ENCODE measurements at regions not wholly inside any gene's neighbourhood (a gene's known extent, or its start where the extent isn't known, plus 50 kb on each side); places are given as distances from the start of the nearest gene placed in this dataset.
"Not testable (repeated sequence)": the region's sequence is repeated elsewhere in the genome, so short reads cannot be mapped to it uniquely, and the experiment has no call there.

- Histone ChIP-seq H3K9me3 (replicated peaks; ENCODE audit: insufficient read depth, low read length) (no peaks in the 10 kb centered on the region), H3K9me2 (replicated peaks; ENCODE audit: insufficient read depth, low read length) (no peaks in the 10 kb centered on the region), H3K36me3 (replicated peaks; ENCODE audit: insufficient read depth, low read length) (no peaks in the 10 kb centered on the region), H3K27me3 (replicated peaks; ENCODE audit: insufficient read depth, low read length) (no peaks in the 10 kb centered on the region), H3K4me1 (ENCODE audit: low read length) (peaks cover 25% of the 10 kb centered on the region), H3K4me3 (ENCODE audit: low read length) (no peak overlapping the region), H3F3A (ENCODE audit: insufficient read depth, low read length) (peaks cover 16% of the 10 kb centered on the region), H3K27ac (ENCODE audit: low read length) (no peak overlapping the region), H2AFZ (ENCODE audit: low read length) (no peak overlapping the region), H3K9ac (ENCODE audit: low read length) (no peak overlapping the region), H3K4me2 (ENCODE audit: low read depth, low read length) (no peak overlapping the region), H3K79me2 (ENCODE audit: low read length) (no peaks in the 10 kb centered on the region), H4K20me1 (ENCODE audit: insufficient read depth, low read length) (no peaks in the 10 kb centered on the region)
- TF ChIP-seq EZH2 (optimal IDR thresholded peaks at IDR 0.05; ENCODE audit: low read depth, low read length) (no peak), CTCF (IDR thresholded peaks at IDR 0.05; ENCODE audit: low read length) (no peak), EZH2phosphoT487 (IDR thresholded peaks at IDR 0.05; ENCODE audit: low read length) (no peak)
- DNase-seq: no peak
Observed at GRCh38 chr6:53424976-53425718, 76.4 kb upstream of the ELOVL5 start.

GRCh38 chr6:53424300-53424699 is 75.5 kb upstream of the ELOVL5 start:
- H3K9ac ChIP-seq (ENCODE audit: low read length): no peak overlapping the region
- H3K79me2 ChIP-seq (ENCODE audit: low read length): no peaks in the 10 kb centered on the region
- no peak overlapping the region for H3K27ac ChIP-seq (ENCODE audit: low read length)
- no peaks in the 10 kb centered on the region for H3K36me3 ChIP-seq (replicated peaks; ENCODE audit: insufficient read depth, low read length)
- TF ChIP-seq EZH2 (optimal IDR thresholded peaks at IDR 0.05; ENCODE audit: low read depth, low read length) (no peak), CTCF (IDR thresholded peaks at IDR 0.05; ENCODE audit: low read length) (no peak), EZH2phosphoT487 (IDR thresholded peaks at IDR 0.05; ENCODE audit: low read length) (no peak)
- no peaks in the 10 kb centered on the region for H3K9me2 ChIP-seq (replicated peaks; ENCODE audit: insufficient read depth, low read length)
- no peaks in the 10 kb centered on the region for H3K9me3 ChIP-seq (replicated peaks; ENCODE audit: insufficient read depth, low read length)
- no peaks in the 10 kb centered on the region for H4K20me1 ChIP-seq (ENCODE audit: insufficient read depth, low read length)
- H3K4me3 ChIP-seq (ENCODE audit: low read length): no peak overlapping the region
- H2AFZ ChIP-seq (ENCODE audit: low read length): no peak overlapping the region
- H3K4me2 ChIP-seq (ENCODE audit: low read depth, low read length): peak overlapping the region; percentile 10; the same call in 1 of the 2 replicates
- no peaks in the 10 kb centered on the region for H3K27me3 ChIP-seq (replicated peaks; ENCODE audit: insufficient read depth, low read length)
- peaks cover 16% of the 10 kb centered on the region for H3F3A ChIP-seq (ENCODE audit: insufficient read depth, low read length)
- peaks cover 25% of the 10 kb centered on the region for H3K4me1 ChIP-seq (ENCODE audit: low read length)
- peak; percentile 30 for DNase-seq

GRCh38 chr6:53423560-53423959 is 74.8 kb upstream of the ELOVL5 start:
- peaks cover 25% of the 10 kb centered on the region for H3K4me1 ChIP-seq (ENCODE audit: low read length)
- not testable (repeated sequence) for H2AFZ ChIP-seq (ENCODE audit: low read length); H3K4me3 ChIP-seq (ENCODE audit: low read length)

GRCh38 chr6:53419026-53419425 is 70.3 kb upstream of the ELOVL5 start:
- H3K9me3 ChIP-seq (replicated peaks; ENCODE audit: insufficient read depth, low read length): no peaks in the 10 kb centered on the region
- no peak for DNase-seq
- TF ChIP-seq EZH2 (optimal IDR thresholded peaks at IDR 0.05; ENCODE audit: low read depth, low read length) (no peak), CTCF (IDR thresholded peaks at IDR 0.05; ENCODE audit: low read length) (no peak), EZH2phosphoT487 (IDR thresholded peaks at IDR 0.05; ENCODE audit: low read length) (no peak)
- H3F3A ChIP-seq (ENCODE audit: insufficient read depth, low read length): no peaks in the 10 kb centered on the region
- H3K9ac ChIP-seq (ENCODE audit: low read length): no peak overlapping the region
- no peak overlapping the region for H3K4me2 ChIP-seq (ENCODE audit: low read depth, low read length)
- H3K4me1 ChIP-seq (ENCODE audit: low read length): peaks cover under 1% of the 10 kb centered on the region
- no peaks in the 10 kb centered on the region for H3K9me2 ChIP-seq (replicated peaks; ENCODE audit: insufficient read depth, low read length)
- no peaks in the 10 kb centered on the region for H3K36me3 ChIP-seq (replicated peaks; ENCODE audit: insufficient read depth, low read length)
- no peaks in the 10 kb centered on the region for H4K20me1 ChIP-seq (ENCODE audit: insufficient read depth, low read length)
- no peak overlapping the region for H2AFZ ChIP-seq (ENCODE audit: low read length)
- no peak overlapping the region for H3K27ac ChIP-seq (ENCODE audit: low read length)
- H3K27me3 ChIP-seq (replicated peaks; ENCODE audit: insufficient read depth, low read length): no peaks in the 10 kb centered on the region
- no peaks in the 10 kb centered on the region for H3K79me2 ChIP-seq (ENCODE audit: low read length)
- no peak overlapping the region for H3K4me3 ChIP-seq (ENCODE audit: low read length)

More at GRCh38 chr6:53423560-53423959, 74.8 kb upstream of the ELOVL5 start:
- H4K20me1 ChIP-seq (ENCODE audit: insufficient read depth, low read length); H3K9ac ChIP-seq (ENCODE audit: low read length); H3K79me2 ChIP-seq (ENCODE audit: low read length); DNase-seq; H3K9me2 ChIP-seq (replicated peaks; ENCODE audit: insufficient read depth, low read length); H3K36me3 ChIP-seq (replicated peaks; ENCODE audit: insufficient read depth, low read length); H3K27me3 ChIP-seq (replicated peaks; ENCODE audit: insufficient read depth, low read length); H3K9me3 ChIP-seq (replicated peaks; ENCODE audit: insufficient read depth, low read length); H3K27ac ChIP-seq (ENCODE audit: low read length); H3K4me2 ChIP-seq (ENCODE audit: low read depth, low read length): not testable (repeated sequence)
- H3F3A ChIP-seq (ENCODE audit: insufficient read depth, low read length): peaks cover 16% of the 10 kb centered on the region

All from MM.1S (cell line).